ENCODE measurements at regions not wholly inside any gene's neighbourhood (a gene's known extent, or its start where the extent isn't known, plus 50 kb on each side); places are given as distances from the start of the nearest gene placed in this dataset.

GRCh38 chr9:80078826-80079225 lies 507.1 kb downstream of the TLE4 start:
- TF ChIP-seq CTCF (IDR thresholded peaks at IDR 0.05), result no peak
- TF ChIP-seq POLR2A (IDR thresholded peaks at IDR 0.05), result no peak
